ENCODE measurements at regions not wholly inside any gene's neighbourhood (a gene's known extent, or its start where the extent isn't known, plus 50 kb on each side); places are given as distances from the start of the nearest gene placed in this dataset.

DNA sequence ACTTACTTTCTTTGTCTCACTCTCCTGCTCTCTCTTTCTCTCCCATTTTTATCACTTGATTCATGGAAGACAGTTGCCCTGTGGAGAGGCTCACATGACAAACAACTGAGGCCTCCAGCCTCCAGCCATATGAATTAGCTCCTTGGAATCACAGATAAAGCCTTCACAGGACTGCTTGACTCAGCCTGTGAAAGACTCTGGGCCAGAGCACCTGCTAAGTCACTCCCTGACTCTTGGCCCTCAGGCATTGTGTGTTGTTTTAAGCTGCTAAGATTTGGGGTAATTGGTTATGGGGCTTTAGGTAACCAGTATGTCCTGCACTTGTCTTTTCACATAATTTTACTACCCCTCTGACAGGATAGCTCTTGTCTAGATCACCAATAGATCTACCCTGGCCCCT lies 334.9 kb downstream of the SOX11 start:
- in situ Hi-C loops (cut with HindIII; ENCODE audit: low pct_unique_long_range_greater_than_20kb, low sequenced_read_pairs): no loop called here
- Histone ChIP-seq H3K27me3 (ENCODE audit: control insufficient read depth, insufficient read depth, low read length) (no peaks in the 10 kb centered on the region), H3K4me3 (ENCODE audit: low read depth in 2 of 2, low read length in 2 of 2) (no peak overlapping the region), H3K36me3 (ENCODE audit: control insufficient read depth, insufficient read depth, low read length) (no peaks in the 10 kb centered on the region), H3K27ac (ENCODE audit: low read length) (no peak overlapping the region), H3K9me3 (ENCODE audit: control insufficient read depth, insufficient read depth, low read depth, low read length) (no peaks in the 10 kb centered on the region), H3K4me1 (ENCODE audit: control insufficient read depth, insufficient read depth, low read length) (no peaks in the 10 kb centered on the region)
- no peak for DNase-seq (ENCODE audit: low read depth, low spot score)
- BruUV-seq (replicated peaks): no TSS peak
- TF ChIP-seq, protein P1, sequence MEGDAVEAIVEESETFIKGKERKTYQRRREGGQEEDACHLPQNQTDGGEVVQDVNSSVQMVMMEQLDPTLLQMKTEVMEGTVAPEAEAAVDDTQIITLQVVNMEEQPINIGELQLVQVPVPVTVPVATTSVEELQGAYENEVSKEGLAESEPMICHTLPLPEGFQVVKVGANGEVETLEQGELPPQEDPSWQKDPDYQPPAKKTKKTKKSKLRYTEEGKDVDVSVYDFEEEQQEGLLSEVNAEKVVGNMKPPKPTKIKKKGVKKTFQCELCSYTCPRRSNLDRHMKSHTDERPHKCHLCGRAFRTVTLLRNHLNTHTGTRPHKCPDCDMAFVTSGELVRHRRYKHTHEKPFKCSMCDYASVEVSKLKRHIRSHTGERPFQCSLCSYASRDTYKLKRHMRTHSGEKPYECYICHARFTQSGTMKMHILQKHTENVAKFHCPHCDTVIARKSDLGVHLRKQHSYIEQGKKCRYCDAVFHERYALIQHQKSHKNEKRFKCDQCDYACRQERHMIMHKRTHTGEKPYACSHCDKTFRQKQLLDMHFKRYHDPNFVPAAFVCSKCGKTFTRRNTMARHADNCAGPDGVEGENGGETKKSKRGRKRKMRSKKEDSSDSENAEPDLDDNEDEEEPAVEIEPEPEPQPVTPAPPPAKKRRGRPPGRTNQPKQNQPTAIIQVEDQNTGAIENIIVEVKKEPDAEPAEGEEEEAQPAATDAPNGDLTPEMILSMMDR (IDR thresholded peaks at IDR 0.05): no peak
- TF ChIP-seq TCF7L2 (IDR thresholded peaks at IDR 0.05; ENCODE audit: low read depth, low read length) (no peak), POLR2AphosphoS5 (IDR thresholded peaks at IDR 0.05; ENCODE audit: low read depth, low read length) (no peak), SIN3A (IDR thresholded peaks at IDR 0.05; ENCODE audit: borderline replicate concordance, insufficient read depth, low read depth, low read length) (no peak)
- TF ChIP-seq, protein P2, sequence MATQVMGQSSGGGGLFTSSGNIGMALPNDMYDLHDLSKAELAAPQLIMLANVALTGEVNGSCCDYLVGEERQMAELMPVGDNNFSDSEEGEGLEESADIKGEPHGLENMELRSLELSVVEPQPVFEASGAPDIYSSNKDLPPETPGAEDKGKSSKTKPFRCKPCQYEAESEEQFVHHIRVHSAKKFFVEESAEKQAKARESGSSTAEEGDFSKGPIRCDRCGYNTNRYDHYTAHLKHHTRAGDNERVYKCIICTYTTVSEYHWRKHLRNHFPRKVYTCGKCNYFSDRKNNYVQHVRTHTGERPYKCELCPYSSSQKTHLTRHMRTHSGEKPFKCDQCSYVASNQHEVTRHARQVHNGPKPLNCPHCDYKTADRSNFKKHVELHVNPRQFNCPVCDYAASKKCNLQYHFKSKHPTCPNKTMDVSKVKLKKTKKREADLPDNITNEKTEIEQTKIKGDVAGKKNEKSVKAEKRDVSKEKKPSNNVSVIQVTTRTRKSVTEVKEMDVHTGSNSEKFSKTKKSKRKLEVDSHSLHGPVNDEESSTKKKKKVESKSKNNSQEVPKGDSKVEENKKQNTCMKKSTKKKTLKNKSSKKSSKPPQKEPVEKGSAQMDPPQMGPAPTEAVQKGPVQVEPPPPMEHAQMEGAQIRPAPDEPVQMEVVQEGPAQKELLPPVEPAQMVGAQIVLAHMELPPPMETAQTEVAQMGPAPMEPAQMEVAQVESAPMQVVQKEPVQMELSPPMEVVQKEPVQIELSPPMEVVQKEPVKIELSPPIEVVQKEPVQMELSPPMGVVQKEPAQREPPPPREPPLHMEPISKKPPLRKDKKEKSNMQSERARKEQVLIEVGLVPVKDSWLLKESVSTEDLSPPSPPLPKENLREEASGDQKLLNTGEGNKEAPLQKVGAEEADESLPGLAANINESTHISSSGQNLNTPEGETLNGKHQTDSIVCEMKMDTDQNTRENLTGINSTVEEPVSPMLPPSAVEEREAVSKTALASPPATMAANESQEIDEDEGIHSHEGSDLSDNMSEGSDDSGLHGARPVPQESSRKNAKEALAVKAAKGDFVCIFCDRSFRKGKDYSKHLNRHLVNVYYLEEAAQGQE (IDR thresholded peaks at IDR 0.05; ENCODE audit: insufficient read depth in 1 of 2, low read depth in 2 of 2, low read length in 1 of 2): no peak
- CTCF ChIA-PET: no interaction called here
- ATAC-seq: no peak
- intact Hi-C loops (cut with micrococcal nuclease; ENCODE audit: unreplicated experiment): no loop called here
- POLR2A ChIA-PET: no interaction called here

DNA sequence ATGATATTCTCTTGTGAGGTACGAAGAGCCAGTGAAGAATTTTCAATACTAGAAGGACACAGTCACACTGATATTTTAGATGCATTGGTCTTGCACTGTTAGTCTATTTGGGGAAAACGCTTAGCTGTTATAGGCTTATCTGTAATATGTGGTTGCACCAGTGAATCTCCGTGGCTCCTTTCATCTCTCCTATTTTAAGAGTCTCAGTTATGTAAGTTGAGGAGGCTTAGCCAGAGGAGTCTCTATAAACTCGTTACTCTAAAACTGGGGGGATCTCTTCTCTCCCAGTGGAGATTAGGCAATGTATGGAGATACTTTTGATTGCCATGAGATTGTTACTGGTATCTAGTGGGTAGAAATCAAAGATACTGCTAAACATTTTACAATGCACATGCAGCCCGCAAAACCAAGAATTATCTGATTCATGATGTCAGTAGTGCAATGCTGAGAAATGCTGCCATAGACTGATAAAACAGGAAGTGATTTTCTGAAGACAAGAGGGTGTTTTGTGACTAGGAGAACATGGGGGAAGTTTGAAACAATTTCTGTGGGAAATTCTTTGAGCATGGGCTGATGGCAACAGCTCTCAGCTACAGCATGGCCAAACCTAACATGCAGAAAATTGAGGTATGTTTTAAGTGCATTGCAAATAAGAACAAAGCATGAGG lies 339.1 kb downstream of the SOX11 start:
- no peak overlapping the region for H3K4me3 ChIP-seq (ENCODE audit: low read depth in 2 of 2, low read length in 2 of 2)
- POLR2A ChIA-PET: no interaction called here
- CTCF ChIA-PET: no interaction called here
- no peaks in the 10 kb centered on the region for H3K36me3 ChIP-seq (ENCODE audit: control insufficient read depth, insufficient read depth, low read length)
- TF ChIP-seq, protein P1 (IDR thresholded peaks at IDR 0.05): no peak
- TF ChIP-seq SIN3A (IDR thresholded peaks at IDR 0.05; ENCODE audit: borderline replicate concordance, insufficient read depth, low read depth, low read length): no peak
- TF ChIP-seq, protein P2 (IDR thresholded peaks at IDR 0.05; ENCODE audit: insufficient read depth in 1 of 2, low read depth in 2 of 2, low read length in 1 of 2): no peak
- no peak for TF ChIP-seq POLR2AphosphoS5 (IDR thresholded peaks at IDR 0.05; ENCODE audit: low read depth, low read length)
- no peak for TF ChIP-seq TCF7L2 (IDR thresholded peaks at IDR 0.05; ENCODE audit: low read depth, low read length)
- no peaks in the 10 kb centered on the region for H3K4me1 ChIP-seq (ENCODE audit: control insufficient read depth, insufficient read depth, low read length)
- ATAC-seq: no peak
- no TSS peak for BruUV-seq (replicated peaks)
- in situ Hi-C loops (cut with HindIII; ENCODE audit: low pct_unique_long_range_greater_than_20kb, low sequenced_read_pairs) (no loop called here), intact Hi-C loops (cut with micrococcal nuclease; ENCODE audit: unreplicated experiment) (no loop called here)
- H3K9me3 ChIP-seq (ENCODE audit: control insufficient read depth, insufficient read depth, low read depth, low read length): no peaks in the 10 kb centered on the region
- no peaks in the 10 kb centered on the region for H3K27me3 ChIP-seq (ENCODE audit: control insufficient read depth, insufficient read depth, low read length)
- DNase-seq (ENCODE audit: low read depth, low spot score): no peak
- H3K27ac ChIP-seq (ENCODE audit: low read length): no peak overlapping the region
